K562 (cell line): ENCODE measurements at regions not wholly inside any gene's neighbourhood (a gene's known extent, or its start where the extent isn't known, plus 50 kb on each side); places are given as distances from the start of the nearest gene placed in this dataset.

ENCODE experiments used
- C11orf30 ChIP-seq: fragments of 450-650 bp; IDR thresholded peaks from 2 replicates; pipeline ENCODE4 v1.6.1; 2016; ENCODE audit warnings: low read depth, mild to moderate bottlenecking
- CTBP1 ChIP-seq: fragments of 450-650 bp; IDR thresholded peaks from 2 replicates; pipeline ENCODE4 v1.6.1; 2016; ENCODE audit warnings: borderline replicate concordance
- EGR1 ChIP-seq: fragments of 450-650 bp; conservative IDR thresholded peaks from 2 replicates; pipeline ENCODE4 v1.6.1; 2017; ENCODE audit warnings: mild to moderate bottlenecking
- GABPB2 ChIP-seq: fragments of 250-450 bp; sonication (Bioruptor Pico); conservative IDR thresholded peaks from 2 replicates; pipeline ENCODE4 v1.5.1; 2021; ENCODE audit warnings: mild to moderate bottlenecking
- MEF2A ChIP-seq: IDR thresholded peaks from 2 replicates; pipeline ENCODE4 v1.6.1; 2011; ENCODE audit warnings: low read depth, mild to moderate bottlenecking, low read length, moderate library complexity; ENCODE audit not compliant: control insufficient read depth
- MEIS2 ChIP-seq: fragments of 450-650 bp; IDR thresholded peaks from 2 replicates; pipeline ENCODE4 v1.6.1; 2014; ENCODE audit warnings: mild to moderate bottlenecking; ENCODE audit not compliant: partially characterized antibody
- NFE2 ChIP-seq: IDR thresholded peaks from 2 replicates; pipeline ENCODE4 v1.6.1; 2014; ENCODE audit warnings: antibody characterized with exemption, low read depth
- PCBP2 ChIP-seq: fragments of 200-400 bp; formaldehyde crosslinking; IDR thresholded peaks from 2 replicates; pipeline ENCODE4 v1.6.1; 2018; ENCODE audit warnings: low read length, low read depth, mild to moderate bottlenecking, moderate library complexity; ENCODE audit not compliant: poor library complexity, severe bottlenecking
- POLR3G ChIP-seq: IDR thresholded peaks from 2 replicates; pipeline ENCODE4 v1.6.1; 2011; ENCODE audit not compliant: insufficient read length, insufficient replicate concordance; ENCODE audit errors: extremely low read depth
- RCOR1 ChIP-seq, 2 experiments: IDR thresholded peaks; 2 replicates each; pipeline ENCODE4 v1.6.1; 2012; ENCODE audit warnings: low read depth in 2 of 2, low read length in 2 of 2, borderline replicate concordance in 1 of 2, improper control_type of control experiment in 1 of 2
- SMAD1 ChIP-seq: fragments of 150-350 bp; IDR thresholded peaks from 2 replicates; pipeline ENCODE4 v1.6.1; 2014; ENCODE audit warnings: low read length, low read depth; ENCODE audit not compliant: partially characterized antibody
- TSC22D4 ChIP-seq: fragments of 450-650 bp; IDR thresholded peaks from 2 replicates; pipeline ENCODE4 v1.6.1; 2016; ENCODE audit warnings: missing genetic modification characterization, missing biosample characterization, control low read depth
- TF ChIP-seq, protein P1 (sequence below): sonication (generic); IDR thresholded peaks from 2 replicates; pipeline ENCODE4 v1.6.1; 2016
- TF ChIP-seq, protein P2 (sequence below): fragments of 250-450 bp; sonication (Bioruptor Pico); IDR thresholded peaks from 2 replicates; pipeline ENCODE4 v1.8.0; 2021; ENCODE audit warnings: borderline replicate concordance, mild to moderate bottlenecking, moderate library complexity; ENCODE audit not compliant: poor library complexity, severe bottlenecking
- TF ChIP-seq, protein P3 (sequence below): fragments of 450-650 bp; IDR thresholded peaks from 2 replicates; pipeline ENCODE4 v1.7.1; 2018; ENCODE audit warnings: mild to moderate bottlenecking, low read depth; ENCODE audit not compliant: partially characterized antibody

DNA sequence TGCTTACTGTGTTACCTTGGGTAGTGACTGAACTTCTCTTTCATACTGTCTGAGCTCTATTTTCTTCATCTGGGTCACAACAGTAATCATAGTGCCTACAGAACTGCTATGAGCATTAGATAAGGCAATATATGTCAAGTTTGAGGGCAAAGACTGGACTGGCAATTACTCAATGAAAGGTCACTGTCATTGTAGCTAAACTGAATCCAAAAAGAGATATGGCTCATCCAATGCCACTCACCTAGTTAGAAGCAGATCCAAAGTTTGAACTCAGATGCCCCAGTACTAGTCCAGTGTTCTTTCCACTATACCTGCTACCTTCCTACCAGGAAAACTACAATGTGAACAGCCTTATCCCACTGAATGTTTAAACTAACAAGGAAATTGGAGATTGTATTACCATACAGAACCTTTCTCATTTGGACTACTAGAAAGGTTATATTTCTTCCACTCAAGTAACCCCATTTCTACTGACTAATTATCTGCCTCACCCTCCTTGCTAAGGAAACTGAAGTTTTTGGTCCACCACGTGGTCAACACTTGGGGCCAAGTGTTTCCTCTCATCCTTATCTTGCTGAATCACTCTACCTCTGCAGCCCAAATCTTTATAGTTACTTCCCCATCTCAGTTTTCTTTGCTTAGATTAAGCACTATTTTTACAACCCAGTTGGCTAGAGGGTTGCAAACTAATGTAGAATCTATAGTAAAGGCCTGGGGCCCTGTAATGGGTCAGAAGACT is 202.3 kb upstream of the LPP start (continued):
- TF ChIP-seq TSC22D4 (no peak), POLR3G (no peak), C11orf30 (peak; percentile 54; the same call in 1 of the 2 replicates), MEF2A (no peak), GABPB2 (CRISPR knock-in tag) (no peak), SMAD1 (no peak), EGR1 (no peak), RCOR1 (IDR thresholded peaks at IDR 0.05; ENCODE audit: borderline replicate concordance in 1 of 2, low read depth in 2 of 2, low read length in 2 of 2) (0 out of 4 replicates have a peak, but pooled peaks of 1 of the 2 experiments have one; percentile 34), PCBP2 (no peak), CTBP1 (0 out of 2 replicates have a peak, but pooled peaks have one; percentile 27), MEIS2 (no peak), NFE2 (peak; percentile 75)
- TF ChIP-seq, protein P1, sequence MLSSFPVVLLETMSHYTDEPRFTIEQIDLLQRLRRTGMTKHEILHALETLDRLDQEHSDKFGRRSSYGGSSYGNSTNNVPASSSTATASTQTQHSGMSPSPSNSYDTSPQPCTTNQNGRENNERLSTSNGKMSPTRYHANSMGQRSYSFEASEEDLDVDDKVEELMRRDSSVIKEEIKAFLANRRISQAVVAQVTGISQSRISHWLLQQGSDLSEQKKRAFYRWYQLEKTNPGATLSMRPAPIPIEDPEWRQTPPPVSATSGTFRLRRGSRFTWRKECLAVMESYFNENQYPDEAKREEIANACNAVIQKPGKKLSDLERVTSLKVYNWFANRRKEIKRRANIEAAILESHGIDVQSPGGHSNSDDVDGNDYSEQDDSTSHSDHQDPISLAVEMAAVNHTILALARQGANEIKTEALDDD: peak; percentile 43; the same call in 1 of the 2 replicates
- TF ChIP-seq, protein P2, sequence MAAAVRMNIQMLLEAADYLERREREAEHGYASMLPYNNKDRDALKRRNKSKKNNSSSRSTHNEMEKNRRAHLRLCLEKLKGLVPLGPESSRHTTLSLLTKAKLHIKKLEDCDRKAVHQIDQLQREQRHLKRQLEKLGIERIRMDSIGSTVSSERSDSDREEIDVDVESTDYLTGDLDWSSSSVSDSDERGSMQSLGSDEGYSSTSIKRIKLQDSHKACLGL (CRISPR knock-in tag): no peak
- TF ChIP-seq, protein P3, sequence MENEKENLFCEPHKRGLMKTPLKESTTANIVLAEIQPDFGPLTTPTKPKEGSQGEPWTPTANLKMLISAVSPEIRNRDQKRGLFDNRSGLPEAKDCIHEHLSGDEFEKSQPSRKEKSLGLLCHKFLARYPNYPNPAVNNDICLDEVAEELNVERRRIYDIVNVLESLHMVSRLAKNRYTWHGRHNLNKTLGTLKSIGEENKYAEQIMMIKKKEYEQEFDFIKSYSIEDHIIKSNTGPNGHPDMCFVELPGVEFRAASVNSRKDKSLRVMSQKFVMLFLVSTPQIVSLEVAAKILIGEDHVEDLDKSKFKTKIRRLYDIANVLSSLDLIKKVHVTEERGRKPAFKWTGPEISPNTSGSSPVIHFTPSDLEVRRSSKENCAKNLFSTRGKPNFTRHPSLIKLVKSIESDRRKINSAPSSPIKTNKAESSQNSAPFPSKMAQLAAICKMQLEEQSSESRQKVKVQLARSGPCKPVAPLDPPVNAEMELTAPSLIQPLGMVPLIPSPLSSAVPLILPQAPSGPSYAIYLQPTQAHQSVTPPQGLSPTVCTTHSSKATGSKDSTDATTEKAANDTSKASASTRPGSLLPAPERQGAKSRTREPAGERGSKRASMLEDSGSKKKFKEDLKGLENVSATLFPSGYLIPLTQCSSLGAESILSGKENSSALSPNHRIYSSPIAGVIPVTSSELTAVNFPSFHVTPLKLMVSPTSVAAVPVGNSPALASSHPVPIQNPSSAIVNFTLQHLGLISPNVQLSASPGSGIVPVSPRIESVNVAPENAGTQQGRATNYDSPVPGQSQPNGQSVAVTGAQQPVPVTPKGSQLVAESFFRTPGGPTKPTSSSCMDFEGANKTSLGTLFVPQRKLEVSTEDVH: no peak
